AG04450 (cell line): ENCODE measurements at regions not wholly inside any gene's neighbourhood (a gene's known extent, or its start where the extent isn't known, plus 50 kb on each side); places are given as distances from the start of the nearest gene placed in this dataset.

Experiments used
- CTCF ChIA-PET: fragments of 300-600, 350-600 bp; formaldehyde crosslinking; extraction: SDS; loops from one replicate; lab custom pipeline; 2022; ENCODE audit warnings: antibody characterized with exemption, inconsistent platforms; lab: Charles Lee
- POLR2A ChIA-PET: fragments of 350-600 bp; formaldehyde crosslinking; extraction: SDS; loops from one replicate; lab custom pipeline; 2021; ENCODE audit warnings: antibody characterized with exemption, inconsistent platforms; lab: Yijun Ruan, JAX
- DNase-seq: peaks from one replicate; pipeline ENCODE4 v3.0.0-alpha.2; 2011; ENCODE audit warnings: low read depth, low spot score
- H3K27ac ChIP-seq: one replicate; pipeline ENCODE4 v1.5.1; 2012; ENCODE audit warnings: low read depth, low read length, control low read depth
- H3K27me3 ChIP-seq: one replicate; pipeline ENCODE4 v1.6.0; 2012; ENCODE audit warnings: low read length; ENCODE audit not compliant: control insufficient read depth, insufficient read depth
- H3K4me3 ChIP-seq: 2 replicates; pipeline ENCODE4 v1.5.1; 2011; ENCODE audit warnings: mild to moderate bottlenecking, low read depth, low read length, control low read depth
- H3K9me3 ChIP-seq: 2 replicates; pipeline ENCODE4 v1.5.1; 2012; ENCODE audit warnings: low read length; ENCODE audit not compliant: control insufficient read depth, insufficient read depth
- TF ChIP-seq, protein P1 (sequence below): IDR thresholded peaks from 2 replicates; pipeline ENCODE4 v1.5.1; 2011; ENCODE audit warnings: low read depth, low read length, control low read depth, inconsistent platforms

GRCh38 chr11:23696688-23697415 is 800.0 kb upstream of the LUZP2 start:
- POLR2A ChIA-PET = no interaction called here
- no peak overlapping the region for H3K4me3 ChIP-seq
- CTCF ChIA-PET = interaction anchor here (1.1 kb wide), 1 partner anchor 17 kb away, joined by 3 read pairs; no protein-coding TSS in a partner anchor

DNA sequence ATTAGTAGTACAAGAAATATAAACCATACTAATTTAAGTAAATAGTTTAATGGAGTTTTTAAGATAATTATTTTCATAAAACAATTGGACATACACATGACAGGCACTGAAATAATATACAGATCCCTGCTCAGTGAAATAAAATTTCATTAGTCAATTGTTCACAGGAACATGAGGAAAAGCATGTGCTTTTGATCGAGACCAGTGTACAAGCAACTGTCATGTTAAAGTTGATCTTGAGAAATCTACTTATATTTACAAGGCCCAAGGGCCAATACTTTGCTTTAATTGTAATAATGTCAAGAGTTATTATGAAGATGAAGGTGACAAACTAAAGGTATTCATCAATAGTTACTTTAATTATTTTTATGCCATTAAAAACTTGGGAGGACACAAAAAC is 792.7 kb upstream of the LUZP2 start:
- TF ChIP-seq, protein P1, sequence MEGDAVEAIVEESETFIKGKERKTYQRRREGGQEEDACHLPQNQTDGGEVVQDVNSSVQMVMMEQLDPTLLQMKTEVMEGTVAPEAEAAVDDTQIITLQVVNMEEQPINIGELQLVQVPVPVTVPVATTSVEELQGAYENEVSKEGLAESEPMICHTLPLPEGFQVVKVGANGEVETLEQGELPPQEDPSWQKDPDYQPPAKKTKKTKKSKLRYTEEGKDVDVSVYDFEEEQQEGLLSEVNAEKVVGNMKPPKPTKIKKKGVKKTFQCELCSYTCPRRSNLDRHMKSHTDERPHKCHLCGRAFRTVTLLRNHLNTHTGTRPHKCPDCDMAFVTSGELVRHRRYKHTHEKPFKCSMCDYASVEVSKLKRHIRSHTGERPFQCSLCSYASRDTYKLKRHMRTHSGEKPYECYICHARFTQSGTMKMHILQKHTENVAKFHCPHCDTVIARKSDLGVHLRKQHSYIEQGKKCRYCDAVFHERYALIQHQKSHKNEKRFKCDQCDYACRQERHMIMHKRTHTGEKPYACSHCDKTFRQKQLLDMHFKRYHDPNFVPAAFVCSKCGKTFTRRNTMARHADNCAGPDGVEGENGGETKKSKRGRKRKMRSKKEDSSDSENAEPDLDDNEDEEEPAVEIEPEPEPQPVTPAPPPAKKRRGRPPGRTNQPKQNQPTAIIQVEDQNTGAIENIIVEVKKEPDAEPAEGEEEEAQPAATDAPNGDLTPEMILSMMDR = no peak

More at GRCh38 chr11:23696688-23697415, 800.0 kb upstream of the LUZP2 start:
- TF ChIP-seq, protein P1 = no peak
- H3K9me3 ChIP-seq = no peaks in the 10 kb centered on the region
- DNase-seq = no peak
- H3K27ac ChIP-seq = no peak overlapping the region
- no peaks in the 10 kb centered on the region for H3K27me3 ChIP-seq

GRCh38 chr11:23711981-23712380 is 784.9 kb upstream of the LUZP2 start:
- POLR2A ChIA-PET = no interaction called here
- no peak overlapping the region for H3K27ac ChIP-seq
- H3K27me3 ChIP-seq = no peaks in the 10 kb centered on the region
- TF ChIP-seq, protein P1 = no peak
- H3K4me3 ChIP-seq = no peak overlapping the region
- CTCF ChIA-PET = no interaction called here
- no peaks in the 10 kb centered on the region for H3K9me3 ChIP-seq
- no peak for DNase-seq

More for the DNA sequence above, 792.7 kb upstream of the LUZP2 start:
- ChIA-PET POLR2A (no interaction called here), CTCF (no interaction called here)
- Histone ChIP-seq H3K27ac (no peak overlapping the region), H3K4me3 (no peak overlapping the region), H3K9me3 (no peaks in the 10 kb centered on the region), H3K27me3 (no peaks in the 10 kb centered on the region)
- no peak for DNase-seq

DNA sequence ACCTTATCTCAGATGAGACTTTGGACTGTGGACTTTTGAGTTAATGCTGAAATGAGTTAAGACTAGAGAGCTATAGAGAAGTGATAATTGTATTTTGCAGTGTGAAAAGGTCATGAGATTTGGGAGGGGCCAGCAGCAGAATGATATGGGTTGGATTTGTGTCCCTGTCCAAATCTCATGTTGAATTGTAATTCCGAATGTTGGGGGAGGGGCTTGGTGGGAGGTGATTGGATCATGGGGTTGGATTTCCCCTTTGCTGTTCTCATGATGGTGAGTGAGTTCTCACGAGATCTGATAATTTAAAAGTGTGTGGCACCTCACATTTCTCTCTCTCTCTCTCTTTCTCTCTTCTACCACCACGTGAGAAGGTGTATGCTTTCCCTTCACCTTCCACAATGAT is 777.8 kb upstream of the LUZP2 start:
- CTCF ChIA-PET = no interaction called here
- TF ChIP-seq, protein P1 = no peak

GRCh38 chr11:23723861-23724260 is 773.0 kb upstream of the LUZP2 start:
- no peak overlapping the region for H3K4me3 ChIP-seq
- H3K27me3 ChIP-seq = no peaks in the 10 kb centered on the region
- ChIA-PET CTCF (no interaction called here), POLR2A (no interaction called here)
- no peak overlapping the region for H3K27ac ChIP-seq
- TF ChIP-seq, protein P1 = no peak
- no peaks in the 10 kb centered on the region for H3K9me3 ChIP-seq
- DNase-seq = no peak

More for the DNA sequence above, 777.8 kb upstream of the LUZP2 start:
- H3K9me3 ChIP-seq = peaks cover 5% of the 10 kb centered on the region
- no peak overlapping the region for H3K4me3 ChIP-seq
- no peak for DNase-seq
- no peak overlapping the region for H3K27ac ChIP-seq
- H3K27me3 ChIP-seq = no peaks in the 10 kb centered on the region
- POLR2A ChIA-PET = no interaction called here
